GM18502 (cell line): ENCODE measurements at regions not wholly inside any gene's neighbourhood (a gene's known extent, or its start where the extent isn't known, plus 50 kb on each side); places are given as distances from the start of the nearest gene placed in this dataset.
"Not testable (repeated sequence)": the region's sequence is repeated elsewhere in the genome, so short reads cannot be mapped to it uniquely, and the experiment has no call there.

ENCODE experiments used
- ATAC-seq: cut with Tn5 transposase; IDR thresholded peaks from one replicate; pipeline ENCODE4 v1.9.1; 2021; ENCODE audit warnings: mild to moderate bottlenecking; ENCODE audit not compliant: unreplicated experiment, poor library complexity

- not testable (repeated sequence) for ATAC-seq
These were observed 94.4 kb upstream of the GAS1 start for GRCh38 chr9:87041553-87042235.

DNA sequence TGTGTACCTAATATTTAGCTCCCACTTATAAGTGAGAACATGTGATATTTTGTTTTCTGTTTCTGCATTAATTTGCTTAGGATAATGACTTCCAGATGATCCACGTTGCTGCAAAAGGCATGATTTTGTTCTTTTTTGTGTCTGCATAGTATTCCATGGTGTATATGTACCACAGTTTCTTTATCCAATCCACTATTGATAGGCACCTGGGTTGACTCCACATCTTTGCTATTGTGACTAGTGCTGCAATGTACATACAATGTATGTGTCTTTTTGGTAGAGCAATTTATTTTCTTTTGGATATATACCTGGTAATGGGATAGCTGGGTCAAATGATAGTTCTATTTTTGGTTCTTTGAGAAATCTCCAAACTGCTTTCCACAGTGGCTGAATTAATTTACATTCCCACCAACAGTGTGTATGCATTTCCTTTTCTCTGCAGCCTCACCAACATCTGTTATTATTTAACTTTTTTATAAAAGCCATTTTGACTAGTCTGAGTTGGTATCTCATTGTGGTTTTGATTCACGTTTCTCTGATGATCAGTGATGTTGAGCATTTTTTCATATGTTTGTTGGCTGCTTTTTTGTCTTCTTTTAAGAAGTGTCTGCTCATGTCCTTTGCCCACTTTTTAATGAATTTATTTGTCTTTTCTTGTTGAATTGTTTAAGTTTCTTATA is 102.8 kb upstream of the GAS1 start:
- ATAC-seq: not testable (repeated sequence)

GRCh38 chr9:87054999-87055686 is 107.8 kb upstream of the GAS1 start:
- ATAC-seq: no peak

GRCh38 chr9:87059772-87060171 is 112.5 kb upstream of the GAS1 start:
- ATAC-seq: no peak

DNA sequence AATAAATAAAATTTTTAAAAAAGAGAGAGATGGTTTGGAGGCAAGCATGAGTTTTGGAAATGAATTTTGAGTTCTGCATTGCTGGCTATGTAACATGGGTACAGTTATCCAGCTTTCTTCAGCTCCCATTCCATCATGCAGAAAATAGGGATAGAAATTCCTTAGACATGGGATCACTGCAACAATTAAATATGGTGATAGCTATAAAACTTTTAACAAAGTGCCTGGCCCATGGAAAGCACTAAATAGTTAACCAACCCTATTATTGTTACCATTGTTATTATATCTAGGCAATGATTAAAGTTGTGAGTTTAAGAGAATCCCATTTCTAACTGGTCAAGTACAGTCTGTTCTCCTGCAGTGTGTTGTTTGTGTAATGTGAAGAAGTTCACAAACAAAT is 115.4 kb upstream of the GAS1 start:
- ATAC-seq: no peak

DNA sequence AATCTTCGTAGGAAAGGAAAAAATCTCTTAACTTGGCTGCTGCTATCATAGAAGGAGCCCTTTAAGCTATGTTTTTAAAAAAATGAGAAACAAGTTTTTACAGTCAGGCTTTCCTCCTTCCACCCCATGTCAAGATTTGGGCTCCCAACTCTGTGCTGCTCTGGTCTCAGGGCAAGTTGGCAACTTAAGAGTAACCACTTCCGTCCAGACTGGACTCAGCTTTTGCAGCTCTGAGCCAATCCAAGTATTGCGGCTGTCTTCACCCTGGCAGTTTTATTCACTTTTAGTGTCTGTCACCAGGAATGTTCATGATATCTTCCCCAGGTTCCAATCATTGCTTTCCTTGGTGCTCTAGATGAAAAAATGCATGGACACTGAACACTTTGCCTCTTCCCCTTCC is 115.9 kb upstream of the GAS1 start:
- no peak for ATAC-seq

GRCh38 chr9:87063871-87064270 is 116.6 kb upstream of the GAS1 start:
- ATAC-seq: no peak

DNA sequence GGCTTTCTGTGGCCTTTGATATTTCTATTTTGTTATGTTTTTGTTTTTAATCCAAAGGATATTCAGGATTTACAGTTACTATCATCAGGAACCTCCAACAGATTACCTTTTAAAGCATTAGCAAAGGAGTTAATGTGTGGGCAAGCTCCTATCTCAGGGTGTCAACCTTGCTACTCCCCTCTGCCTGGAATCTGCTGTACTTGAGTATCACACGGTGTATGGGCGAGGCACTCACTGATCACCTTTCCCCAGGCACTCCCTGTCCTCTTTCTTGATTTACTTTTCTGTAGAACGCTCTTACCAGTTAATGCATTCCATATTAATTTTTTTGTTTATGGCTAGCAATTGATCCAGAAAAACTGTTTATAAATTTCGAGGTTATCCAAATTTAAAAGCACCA is 117.0 kb upstream of the GAS1 start:
- ATAC-seq: no peak

DNA sequence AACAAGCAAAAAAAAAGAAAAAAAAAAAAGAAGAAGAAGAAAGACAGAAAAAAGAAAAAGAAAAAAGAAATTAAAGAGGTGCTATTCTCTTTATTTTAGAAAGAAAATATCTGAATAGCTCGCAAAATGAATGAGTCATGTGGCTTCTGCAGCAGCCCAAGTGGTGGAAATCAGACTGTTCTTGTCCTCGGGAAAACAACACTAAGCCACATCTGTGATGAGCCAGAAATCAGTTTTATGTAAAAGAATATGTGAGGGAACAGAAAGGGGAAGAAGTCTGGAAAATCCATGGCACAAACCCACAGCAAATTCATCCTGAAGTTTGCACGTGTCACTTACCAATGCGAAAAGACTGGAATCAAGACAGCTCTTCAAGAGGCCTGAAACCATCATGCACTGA is 118.7 kb upstream of the GAS1 start:
- ATAC-seq: no peak

DNA sequence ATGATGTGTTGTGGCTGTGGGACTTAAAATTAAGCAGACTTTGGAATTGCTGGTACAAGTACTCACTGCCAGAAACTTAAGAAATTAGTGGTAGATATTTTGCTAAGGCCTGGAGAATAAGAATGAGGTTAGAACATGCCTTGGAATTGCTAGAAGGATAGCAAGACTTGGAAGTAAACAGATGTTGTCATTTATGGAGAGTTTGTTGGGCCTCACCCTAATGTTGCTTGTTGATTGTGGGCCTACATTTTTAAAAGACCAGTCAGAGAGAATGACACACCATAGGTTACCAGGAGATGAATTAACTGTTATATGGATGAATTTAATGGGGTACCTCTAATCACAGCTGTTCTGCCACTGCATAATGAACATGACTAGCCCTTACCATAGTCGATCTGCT is 120.1 kb upstream of the GAS1 start:
- ATAC-seq: no peak

DNA sequence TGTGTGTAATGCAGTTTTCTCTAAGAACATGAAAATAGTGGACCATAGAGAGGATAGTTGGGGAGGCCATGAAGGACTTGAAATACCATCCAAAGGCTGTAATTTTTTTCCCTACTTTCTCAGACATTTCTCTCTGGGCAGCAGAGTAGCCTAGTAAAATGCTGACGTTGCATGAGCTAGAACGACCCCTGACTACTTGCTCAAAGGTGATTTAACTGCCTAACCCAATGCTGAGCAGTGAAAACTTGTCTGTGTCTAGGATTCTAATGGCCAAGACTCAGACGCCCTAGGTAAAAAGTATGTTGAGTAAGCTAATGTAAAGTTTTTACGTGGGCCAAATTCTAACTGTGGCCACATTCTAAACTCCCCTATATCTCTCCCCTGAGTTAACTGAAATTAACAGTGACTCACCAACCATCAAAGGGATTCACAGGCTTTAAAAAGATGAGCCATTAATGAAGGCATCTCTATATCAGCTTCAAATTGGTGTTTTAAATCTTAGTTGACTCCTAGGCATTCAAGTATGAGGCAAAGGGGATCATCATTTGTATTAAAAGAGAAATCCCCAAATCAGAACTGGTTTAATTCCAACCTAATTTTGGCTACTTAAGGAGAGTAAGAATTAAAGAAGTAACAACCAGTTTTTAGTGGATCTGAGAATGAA is 121.0 kb upstream of the GAS1 start:
- ATAC-seq: no peak

DNA sequence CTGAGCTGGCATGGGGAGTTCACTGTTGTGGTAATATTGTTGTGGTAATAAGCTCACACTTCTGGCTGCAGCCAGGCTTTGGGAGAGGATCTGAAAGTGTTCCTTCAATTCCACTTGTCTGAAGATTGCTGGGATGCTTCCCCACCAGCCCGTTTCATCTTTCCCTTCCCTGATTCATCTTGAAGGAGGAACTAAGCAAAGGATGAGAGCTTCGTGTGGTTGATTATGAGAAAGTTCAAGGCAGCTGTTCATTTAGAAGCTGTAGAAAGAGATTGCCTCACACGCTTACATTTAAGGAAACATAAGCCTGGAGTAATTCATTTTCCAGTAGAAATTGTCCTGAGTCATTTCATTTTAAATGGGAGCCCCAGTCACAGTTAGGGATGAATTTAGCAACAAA is 122.4 kb upstream of the GAS1 start:
- ATAC-seq: no peak

GRCh38 chr9:87070336-87070735 is 123.0 kb upstream of the GAS1 start:
- ATAC-seq: no peak

GRCh38 chr9:87071473-87071872 is 124.2 kb upstream of the GAS1 start:
- no peak for ATAC-seq

DNA sequence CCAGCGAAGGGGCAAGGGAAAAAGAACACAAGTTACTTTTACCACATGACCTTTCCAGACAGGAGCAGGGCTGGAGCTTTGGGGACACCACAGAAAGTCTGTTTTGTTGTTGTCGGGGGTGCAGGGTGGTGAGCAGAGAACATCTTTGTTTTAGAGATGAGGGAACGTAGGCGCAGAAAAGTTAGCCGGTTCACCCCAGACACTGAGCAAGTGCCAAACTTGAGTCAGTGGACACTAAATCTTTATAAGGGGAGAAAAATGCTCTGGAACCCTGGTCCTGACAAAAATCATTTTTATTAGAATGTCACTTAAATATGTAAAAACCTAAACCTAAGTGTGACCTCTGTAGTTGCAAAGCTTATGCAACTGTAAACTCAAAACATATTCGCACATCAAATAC is 126.4 kb upstream of the GAS1 start:
- ATAC-seq: no peak

- ATAC-seq: no peak
These were observed 128.2 kb upstream of the GAS1 start for GRCh38 chr9:87075537-87075936.

DNA sequence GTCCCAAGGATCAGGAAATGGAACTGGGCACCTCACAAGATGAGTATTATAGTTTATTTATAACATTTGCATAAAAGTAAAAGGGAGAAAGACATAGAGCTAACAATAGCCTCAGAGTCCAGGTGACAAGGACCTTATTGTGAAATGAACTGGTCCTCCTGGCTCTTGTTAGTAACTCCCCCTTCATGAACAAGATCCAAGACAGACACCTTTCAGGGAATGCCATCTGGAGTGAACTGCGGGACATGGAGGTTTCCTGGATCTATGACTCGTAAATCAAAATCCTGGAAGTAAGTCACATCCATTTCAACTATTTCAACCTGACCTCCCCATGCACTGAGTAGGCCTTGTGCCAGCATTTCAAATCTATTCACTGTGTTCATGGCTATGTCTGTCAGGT is 129.5 kb upstream of the GAS1 start:
- ATAC-seq: no peak

- no peak for ATAC-seq
These were observed 130.7 kb upstream of the GAS1 start for GRCh38 chr9:87077986-87078385.

GRCh38 chr9:87080512-87081264 is 133.4 kb upstream of the GAS1 start:
- ATAC-seq: no peak

- no peak for ATAC-seq
These were observed 134.2 kb upstream of the GAS1 start for GRCh38 chr9:87081503-87081902.
